ENCODE measurements at regions not wholly inside any gene's neighbourhood (a gene's known extent, or its start where the extent isn't known, plus 50 kb on each side); places are given as distances from the start of the nearest gene placed in this dataset.

DNA sequence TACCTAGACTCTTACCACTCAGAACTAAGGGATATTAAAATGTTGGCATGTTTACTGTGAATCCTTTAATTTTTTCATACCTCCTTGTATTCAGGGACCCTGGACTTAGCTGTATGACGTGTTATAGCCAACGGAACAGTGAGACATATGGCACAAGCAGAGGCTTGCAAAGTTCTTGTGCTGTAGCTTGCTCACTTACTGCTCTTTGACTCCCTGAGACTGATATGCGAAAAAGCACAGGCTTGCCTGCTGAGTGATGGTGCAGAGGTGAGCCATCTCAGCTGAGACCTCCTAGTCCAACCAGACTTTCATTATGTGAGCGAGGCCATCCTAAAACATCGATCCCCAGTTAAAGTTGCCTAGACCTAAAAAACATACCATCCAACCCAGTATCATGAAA, 811.0 kb downstream of the METTL15 start:
- Histone ChIP-seq H3K36me3 (ENCODE audit: control insufficient read depth, insufficient read depth, low read length) (no peaks in the 10 kb centered on the region), H3K4me3 (replicated peaks; ENCODE audit: low read depth, low read length) (no peak overlapping the region), H3K27me3 (replicated peaks; ENCODE audit: control insufficient read depth, insufficient read depth, low read length) (no peaks in the 10 kb centered on the region)
- DNase-seq (ENCODE audit: extremely low read depth, insufficient read length): no peak
- TF ChIP-seq, protein P1, sequence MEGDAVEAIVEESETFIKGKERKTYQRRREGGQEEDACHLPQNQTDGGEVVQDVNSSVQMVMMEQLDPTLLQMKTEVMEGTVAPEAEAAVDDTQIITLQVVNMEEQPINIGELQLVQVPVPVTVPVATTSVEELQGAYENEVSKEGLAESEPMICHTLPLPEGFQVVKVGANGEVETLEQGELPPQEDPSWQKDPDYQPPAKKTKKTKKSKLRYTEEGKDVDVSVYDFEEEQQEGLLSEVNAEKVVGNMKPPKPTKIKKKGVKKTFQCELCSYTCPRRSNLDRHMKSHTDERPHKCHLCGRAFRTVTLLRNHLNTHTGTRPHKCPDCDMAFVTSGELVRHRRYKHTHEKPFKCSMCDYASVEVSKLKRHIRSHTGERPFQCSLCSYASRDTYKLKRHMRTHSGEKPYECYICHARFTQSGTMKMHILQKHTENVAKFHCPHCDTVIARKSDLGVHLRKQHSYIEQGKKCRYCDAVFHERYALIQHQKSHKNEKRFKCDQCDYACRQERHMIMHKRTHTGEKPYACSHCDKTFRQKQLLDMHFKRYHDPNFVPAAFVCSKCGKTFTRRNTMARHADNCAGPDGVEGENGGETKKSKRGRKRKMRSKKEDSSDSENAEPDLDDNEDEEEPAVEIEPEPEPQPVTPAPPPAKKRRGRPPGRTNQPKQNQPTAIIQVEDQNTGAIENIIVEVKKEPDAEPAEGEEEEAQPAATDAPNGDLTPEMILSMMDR (IDR thresholded peaks at IDR 0.05; ENCODE audit: insufficient read depth, low read length, poor library complexity, severe bottlenecking): no peak

DNA sequence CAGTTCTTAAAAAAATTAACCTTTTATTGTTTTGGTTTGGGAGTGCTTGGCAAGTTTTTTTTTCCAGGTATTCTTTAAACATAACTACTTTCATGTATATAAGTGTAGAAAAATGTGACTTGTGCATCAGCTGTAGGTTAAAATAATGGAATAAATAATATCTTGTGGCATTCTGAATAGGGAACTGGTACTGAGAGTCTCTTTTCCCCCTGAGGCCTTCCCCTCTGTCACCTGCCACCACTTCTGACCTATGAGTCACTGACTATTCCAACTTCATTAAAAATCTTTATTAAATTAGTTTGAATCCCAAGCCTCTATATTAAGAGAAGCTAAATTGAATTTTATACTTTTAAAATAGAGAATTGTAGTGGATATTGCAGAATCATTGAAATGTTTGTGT, 805.7 kb downstream of the METTL15 start:
- no peaks in the 10 kb centered on the region for H3K36me3 ChIP-seq (ENCODE audit: control insufficient read depth, insufficient read depth, low read length)
- no peak overlapping the region for H3K4me3 ChIP-seq (replicated peaks; ENCODE audit: low read depth, low read length)
- DNase-seq (ENCODE audit: extremely low read depth, insufficient read length): no peak
- TF ChIP-seq, protein P1 (IDR thresholded peaks at IDR 0.05; ENCODE audit: insufficient read depth, low read length, poor library complexity, severe bottlenecking): no peak
- H3K27me3 ChIP-seq (replicated peaks; ENCODE audit: control insufficient read depth, insufficient read depth, low read length): no peaks in the 10 kb centered on the region

DNA sequence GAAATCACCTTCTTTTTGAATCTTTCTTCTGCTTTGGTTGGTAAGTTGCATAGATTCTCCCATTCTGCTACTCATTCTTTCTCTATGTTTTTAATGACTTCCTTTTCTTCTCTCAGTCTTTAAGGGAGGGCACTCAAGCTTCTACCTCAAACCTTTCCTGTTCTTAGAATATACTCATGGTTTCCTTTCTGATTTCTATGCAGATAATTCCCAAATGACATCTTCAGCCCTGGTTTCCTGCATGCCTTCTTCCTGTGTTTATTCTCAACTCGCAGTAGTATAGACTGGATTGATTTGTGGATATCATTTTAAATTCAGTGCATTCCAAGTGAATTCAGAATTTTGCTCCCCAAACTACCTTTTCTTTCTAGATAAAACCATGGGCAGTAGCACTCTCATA, 803.6 kb downstream of the METTL15 start:
- TF ChIP-seq, protein P1 (IDR thresholded peaks at IDR 0.05; ENCODE audit: insufficient read depth, low read length, poor library complexity, severe bottlenecking): no peak
- no peak for DNase-seq (ENCODE audit: extremely low read depth, insufficient read length)
- H3K4me3 ChIP-seq (replicated peaks; ENCODE audit: low read depth, low read length): no peak overlapping the region
- H3K27me3 ChIP-seq (replicated peaks; ENCODE audit: control insufficient read depth, insufficient read depth, low read length): no peaks in the 10 kb centered on the region
- H3K36me3 ChIP-seq (ENCODE audit: control insufficient read depth, insufficient read depth, low read length): no peaks in the 10 kb centered on the region

DNA sequence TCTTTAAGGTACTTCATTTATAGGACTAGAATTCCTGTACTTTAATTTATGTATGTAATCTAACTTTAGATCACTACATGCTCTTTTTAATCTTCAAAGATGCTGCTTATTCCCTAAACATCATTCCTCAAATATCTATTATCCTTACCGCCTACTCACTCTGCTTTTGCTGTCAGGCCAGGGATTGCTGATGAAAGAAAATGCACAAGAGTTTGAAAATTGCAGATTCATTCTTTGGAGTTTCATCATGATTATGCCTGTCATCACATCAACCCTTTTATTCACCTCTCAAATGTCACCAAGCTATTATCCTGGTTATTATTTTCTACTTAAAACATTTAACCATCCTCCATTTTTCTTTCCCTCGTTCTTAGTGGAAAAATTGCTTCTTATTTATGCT, 802.7 kb downstream of the METTL15 start:
- TF ChIP-seq, protein P1 (IDR thresholded peaks at IDR 0.05; ENCODE audit: insufficient read depth, low read length, poor library complexity, severe bottlenecking): no peak
- DNase-seq (ENCODE audit: extremely low read depth, insufficient read length): no peak
- H3K27me3 ChIP-seq (replicated peaks; ENCODE audit: control insufficient read depth, insufficient read depth, low read length): no peaks in the 10 kb centered on the region
- no peaks in the 10 kb centered on the region for H3K36me3 ChIP-seq (ENCODE audit: control insufficient read depth, insufficient read depth, low read length)
- no peak overlapping the region for H3K4me3 ChIP-seq (replicated peaks; ENCODE audit: low read depth, low read length)

DNA sequence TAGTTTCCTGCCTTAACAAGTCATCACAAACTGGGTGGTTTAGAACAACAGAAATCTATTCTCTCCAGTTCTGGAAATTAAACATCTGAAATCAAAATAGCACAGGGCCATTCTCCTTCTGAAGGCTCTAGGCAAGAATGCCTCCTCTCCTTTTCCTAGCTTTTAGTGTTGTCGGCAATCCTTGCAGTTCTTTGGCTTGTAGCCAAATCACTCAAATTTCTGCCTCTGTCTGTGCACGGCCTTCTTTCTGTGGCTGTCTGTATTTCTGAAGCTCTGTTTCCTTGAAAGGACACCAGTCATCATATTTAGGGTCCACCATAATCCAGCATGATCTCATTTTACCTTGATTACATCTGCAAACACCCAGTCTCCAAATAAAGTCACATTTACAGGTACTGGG, 795.5 kb downstream of the METTL15 start:
- Histone ChIP-seq H3K27me3 (replicated peaks; ENCODE audit: control insufficient read depth, insufficient read depth, low read length) (no peaks in the 10 kb centered on the region), H3K36me3 (ENCODE audit: control insufficient read depth, insufficient read depth, low read length) (no peaks in the 10 kb centered on the region), H3K4me3 (replicated peaks; ENCODE audit: low read depth, low read length) (no peak overlapping the region)
- TF ChIP-seq, protein P1 (IDR thresholded peaks at IDR 0.05; ENCODE audit: insufficient read depth, low read length, poor library complexity, severe bottlenecking): no peak
- DNase-seq (ENCODE audit: extremely low read depth, insufficient read length): no peak

DNA sequence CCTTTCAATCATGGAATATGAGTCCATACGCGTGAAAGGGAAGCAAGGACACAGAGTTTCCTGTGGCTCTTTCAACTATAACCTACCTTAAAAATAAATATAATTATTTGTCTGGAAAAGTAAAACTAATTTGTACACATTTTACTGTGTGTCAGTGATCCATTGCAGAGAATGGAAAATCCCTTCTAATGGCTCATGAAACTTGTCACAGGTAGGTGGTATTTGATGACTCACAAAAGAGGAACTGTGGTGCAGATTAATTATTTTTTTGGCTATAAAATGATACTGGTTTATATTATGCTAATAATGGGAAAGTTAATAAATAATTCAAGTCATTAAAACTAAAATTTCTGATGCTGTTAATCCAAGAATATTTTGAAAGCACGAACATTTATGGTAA, 792.2 kb downstream of the METTL15 start:
- Histone ChIP-seq H3K27me3 (replicated peaks; ENCODE audit: control insufficient read depth, insufficient read depth, low read length) (no peaks in the 10 kb centered on the region), H3K4me3 (replicated peaks; ENCODE audit: low read depth, low read length) (no peak overlapping the region), H3K36me3 (ENCODE audit: control insufficient read depth, insufficient read depth, low read length) (no peaks in the 10 kb centered on the region)
- TF ChIP-seq, protein P1 (IDR thresholded peaks at IDR 0.05; ENCODE audit: insufficient read depth, low read length, poor library complexity, severe bottlenecking): no peak
- no peak for DNase-seq (ENCODE audit: extremely low read depth, insufficient read length)
